Thyroid gland (tissue), 4 donors: ENCODE measurements at regions not wholly inside any gene's neighbourhood (a gene's known extent, or its start where the extent isn't known, plus 50 kb on each side); places are given as distances from the start of the nearest gene placed in this dataset.
"Not testable (repeated sequence)": the region's sequence is repeated elsewhere in the genome, so short reads cannot be mapped to it uniquely, and the experiment has no call there.

Source experiments
- DNase-seq, 2 donors: peaks; one replicate each; pipeline ENCODE4 v3.0.0-alpha.2; 2019
- H3K27ac ChIP-seq, 3 donors: fragments of 200-600 bp; sonication (generic); 1 replicate in 2 of 3; 2 replicates in 1 of 3; pipeline ENCODE4 v1.5.1; 2016 to 2019; ENCODE audit warnings: mild to moderate bottlenecking in 1 of 3, moderate library complexity in 1 of 3
- H3K27me3 ChIP-seq: fragments of 200-600 bp; sonication (generic); one replicate; pipeline ENCODE4 v1.5.1; 2019
- H3K36me3 ChIP-seq, 2 donors: fragments of 200-600 bp; sonication (generic); one replicate each; pipeline ENCODE4 v1.5.1; 2016 to 2019
- H3K4me1 ChIP-seq, 2 donors: fragments of 200-600 bp; sonication (generic); one replicate each; pipeline ENCODE4 v1.5.1; 2017 to 2019
- H3K4me3 ChIP-seq, 3 donors: fragments of 200-600 bp; sonication (generic); replicated peaks in 1 of 3; 1 replicate in 2 of 3; 2 replicates in 1 of 3; pipeline ENCODE4 v1.5.1; 2016; ENCODE audit warnings: mild to moderate bottlenecking in 1 of 3
- H3K9me3 ChIP-seq: fragments of 200-600 bp; sonication (generic); one replicate; pipeline ENCODE4 v1.5.1; 2017
- CTCF ChIP-seq, 6 experiments: fragments of 200-600 bp in 3 of 6; fragments of 450-650 bp in 3 of 6; sonication (generic) in 3 of 6; IDR thresholded peaks; one replicate each; pipeline ENCODE4 v1.5.1; 2016 to 2019; ENCODE audit warnings: antibody characterized with exemption in 6 of 6, mild to moderate bottlenecking in 2 of 6, inconsistent platforms in 1 of 6, moderate library complexity in 1 of 6
- POLR2A ChIP-seq, 2 donors: fragments of 450-650 bp; IDR thresholded peaks; one replicate each; pipeline ENCODE4 v1.6.1; 2017; ENCODE audit warnings: antibody characterized with exemption in 2 of 2, mild to moderate bottlenecking in 2 of 2, moderate library complexity in 1 of 2
- WGBS, 2 donors: methylation state at CpG; one replicate each; pipeline ENCODE4 v1.1.5; 2017; 5-methylcytosine and 5-hydroxymethylcytosine counted together
- intact Hi-C: fragments of 100-400 bp; cut with DNase I; formaldehyde crosslinking; loops from one replicate; pipeline ENCODE4 v1.15.1; 2023

GRCh38 chr6:27807441-27808241 lies 104.6 kb downstream of the OR2B2 start:
- WGBS, 2 donors, result 0 to 1% methylated on average over 25 to 39 of the region's 43 CpGs
- H3K4me1 ChIP-seq, result peaks cover 5 to 19% of the 10 kb centered on the region in 2 donors
- H3K36me3 ChIP-seq, intact Hi-C loops, H3K27me3 ChIP-seq, H3K9me3 ChIP-seq: not testable (repeated sequence)
- TF ChIP-seq POLR2A (IDR thresholded peaks at IDR 0.05), result peak in 1 of 2 donors; percentile 74
- H3K4me3 ChIP-seq, result peak overlapping the region in 2 of 3 donors; percentile 7 to 48
- DNase-seq, result peak; percentile 70 to 74
- H3K27ac ChIP-seq, result peak overlapping the region; percentile 69 to 87 (median 84)

- TF ChIP-seq CTCF (IDR thresholded peaks at IDR 0.05) (no peak), POLR2A (IDR thresholded peaks at IDR 0.05) (no peak)
- Histone ChIP-seq H3K9me3 (no peaks in the 10 kb centered on the region), H3K4me3 (peak overlapping the region in 2 of 3 donors; percentile 7 to 48), H3K27me3 (no peaks in the 10 kb centered on the region), H3K27ac (peak overlapping the region; percentile 69 to 87 (median 84)), H3K36me3 (no peaks in the 10 kb centered on the region), H3K4me1 (peaks cover 5 to 19% of the 10 kb centered on the region in 2 donors)
- 2 to 4% methylated on average over 19 of the region's 19 CpGs for WGBS, 2 donors
- intact Hi-C loops, result no loop called here
- peak; percentile 21 to 44 for DNase-seq
Measured at GRCh38 chr6:27806981-27807440, 105.2 kb downstream of the OR2B2 start.

GRCh38 chr6:27805347-27805746 lies 106.8 kb downstream of the OR2B2 start:
- peaks cover 5 to 8% of the 10 kb centered on the region in 2 donors for H3K4me1 ChIP-seq
- intact Hi-C loops, result no loop called here
- no peak for DNase-seq
- no peaks in the 10 kb centered on the region for H3K36me3 ChIP-seq
- H3K9me3 ChIP-seq, result no peaks in the 10 kb centered on the region
- no peak overlapping the region for H3K27ac ChIP-seq
- TF ChIP-seq POLR2A (IDR thresholded peaks at IDR 0.05) (no peak), CTCF (IDR thresholded peaks at IDR 0.05) (no peak)
- H3K4me3 ChIP-seq, result no peak overlapping the region
- no peaks in the 10 kb centered on the region for H3K27me3 ChIP-seq
- 94% methylated on average over 2 of the region's 2 CpGs for WGBS, 2 donors

GRCh38 chr6:27804851-27805250 lies 107.3 kb downstream of the OR2B2 start:
- Histone ChIP-seq H3K4me3 (no peak overlapping the region), H3K27me3 (no peaks in the 10 kb centered on the region), H3K36me3 (no peaks in the 10 kb centered on the region), H3K27ac (no peak overlapping the region), H3K4me1 (peaks cover 5 to 8% of the 10 kb centered on the region in 2 donors), H3K9me3 (no peaks in the 10 kb centered on the region)
- WGBS, 2 donors, result 89 to 95% methylated on average over 4 of the region's 4 CpGs
- no peak for TF ChIP-seq CTCF (IDR thresholded peaks at IDR 0.05)
- no peak for TF ChIP-seq POLR2A (IDR thresholded peaks at IDR 0.05)
- DNase-seq, result no peak
- intact Hi-C loops, result no loop called here

- no peak overlapping the region for H3K27ac ChIP-seq
Measured at GRCh38 chr6:27800731-27801373, 111.3 kb downstream of the OR2B2 start.

More at GRCh38 chr6:27800731-27801373, 111.3 kb downstream of the OR2B2 start:
- no peak overlapping the region for H3K4me3 ChIP-seq
- DNase-seq, result no peak
- TF ChIP-seq CTCF (IDR thresholded peaks at IDR 0.05) (no peak), POLR2A (IDR thresholded peaks at IDR 0.05) (no peak)
- WGBS, 2 donors, result 65 to 75% methylated on average over 2 of the region's 2 CpGs
- intact Hi-C loops, result no loop called here
- no peaks in the 10 kb centered on the region for H3K4me1 ChIP-seq
- no peaks in the 10 kb centered on the region for H3K27me3 ChIP-seq
- H3K9me3 ChIP-seq, result no peaks in the 10 kb centered on the region
- no peaks in the 10 kb centered on the region for H3K36me3 ChIP-seq
